ENCODE measurements at regions not wholly inside any gene's neighbourhood (a gene's known extent, or its start where the extent isn't known, plus 50 kb on each side); places are given as distances from the start of the nearest gene placed in this dataset.

DNA sequence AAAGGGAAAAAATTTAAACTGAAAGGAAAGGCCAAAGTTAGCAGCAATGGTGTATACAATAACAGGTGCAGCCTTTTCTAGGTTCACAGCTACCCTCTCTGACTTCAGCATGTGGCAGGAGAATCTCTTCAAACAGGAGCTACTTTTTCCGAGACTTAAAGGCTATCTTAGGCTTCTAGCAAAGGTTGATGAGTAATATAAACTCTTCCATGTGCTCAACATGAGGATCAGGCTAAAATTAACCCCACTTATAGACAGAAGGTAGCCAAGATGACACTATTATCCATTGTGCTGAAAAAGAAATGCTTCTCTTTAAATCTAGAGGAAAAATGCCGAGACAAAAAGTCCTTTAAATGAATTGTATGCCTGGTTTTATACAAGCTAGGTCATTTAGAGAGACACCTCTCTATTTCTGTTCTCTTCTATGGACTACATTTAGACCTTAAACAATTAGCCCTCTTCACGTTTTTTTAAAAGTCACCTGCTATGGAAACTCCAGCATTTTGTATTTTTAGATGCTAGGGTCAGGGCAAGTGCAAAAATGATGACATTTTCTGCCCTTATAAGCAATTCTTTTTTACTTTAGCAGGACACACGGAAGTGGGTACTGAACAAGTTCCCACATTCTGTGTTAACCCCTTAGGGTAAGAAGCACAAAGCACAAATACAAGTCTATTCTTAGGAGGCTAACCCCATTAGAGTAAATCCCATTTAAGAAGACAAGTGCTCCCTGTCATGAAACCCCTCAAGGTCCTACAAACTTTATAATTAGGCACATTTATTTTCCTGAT lies 216.8 kb upstream of the CITED2 start:
- TF ChIP-seq POLR2AphosphoS5 (IDR thresholded peaks at IDR 0.05), result no peak
- TF ChIP-seq, protein P1, sequence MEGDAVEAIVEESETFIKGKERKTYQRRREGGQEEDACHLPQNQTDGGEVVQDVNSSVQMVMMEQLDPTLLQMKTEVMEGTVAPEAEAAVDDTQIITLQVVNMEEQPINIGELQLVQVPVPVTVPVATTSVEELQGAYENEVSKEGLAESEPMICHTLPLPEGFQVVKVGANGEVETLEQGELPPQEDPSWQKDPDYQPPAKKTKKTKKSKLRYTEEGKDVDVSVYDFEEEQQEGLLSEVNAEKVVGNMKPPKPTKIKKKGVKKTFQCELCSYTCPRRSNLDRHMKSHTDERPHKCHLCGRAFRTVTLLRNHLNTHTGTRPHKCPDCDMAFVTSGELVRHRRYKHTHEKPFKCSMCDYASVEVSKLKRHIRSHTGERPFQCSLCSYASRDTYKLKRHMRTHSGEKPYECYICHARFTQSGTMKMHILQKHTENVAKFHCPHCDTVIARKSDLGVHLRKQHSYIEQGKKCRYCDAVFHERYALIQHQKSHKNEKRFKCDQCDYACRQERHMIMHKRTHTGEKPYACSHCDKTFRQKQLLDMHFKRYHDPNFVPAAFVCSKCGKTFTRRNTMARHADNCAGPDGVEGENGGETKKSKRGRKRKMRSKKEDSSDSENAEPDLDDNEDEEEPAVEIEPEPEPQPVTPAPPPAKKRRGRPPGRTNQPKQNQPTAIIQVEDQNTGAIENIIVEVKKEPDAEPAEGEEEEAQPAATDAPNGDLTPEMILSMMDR (IDR thresholded peaks at IDR 0.05), result no peak
